GM23338 (cell line): ENCODE measurements at regions not wholly inside any gene's neighbourhood (a gene's known extent, or its start where the extent isn't known, plus 50 kb on each side); places are given as distances from the start of the nearest gene placed in this dataset.

Source experiments
- ATAC-seq: fragments of 200-7000 bp; cut with Tn5 transposase; 3 replicates; pipeline ENCODE4 v1.9.1; 2020
- DNase-seq: peaks from one replicate; pipeline ENCODE4 v3.0.0-alpha.2; 2015; ENCODE audit warnings: low spot score
- H2AFZ ChIP-seq: fragments of 200-600 bp; sonication (generic); 2 replicates; pipeline ENCODE4 v1.8.0; 2016; ENCODE audit warnings: antibody characterized with exemption, mild to moderate bottlenecking, moderate library complexity
- H3F3A ChIP-seq: fragments of 200-600 bp; sonication (generic); replicated peaks from 2 replicates; pipeline ENCODE4 v1.8.0; 2017; ENCODE audit warnings: antibody characterized with exemption, mixed run types, low read depth
- H3K27ac ChIP-seq: fragments of 200-600 bp; sonication (generic); 2 replicates; pipeline ENCODE4 v1.6.1; 2016; ENCODE audit warnings: low read depth
- H3K27me3 ChIP-seq: fragments of 200-600 bp; sonication (generic); 2 replicates; pipeline ENCODE4 v1.8.0; 2016; ENCODE audit warnings: mild to moderate bottlenecking, mixed run types, moderate library complexity; ENCODE audit not compliant: insufficient read depth
- H3K36me3 ChIP-seq: fragments of 200-600 bp; sonication (generic); 2 replicates; pipeline ENCODE4 v1.8.0; 2016; ENCODE audit warnings: mild to moderate bottlenecking; ENCODE audit not compliant: insufficient read depth
- H3K4me1 ChIP-seq: fragments of 200-600 bp; sonication (generic); 2 replicates; pipeline ENCODE4 v1.8.0; 2016; ENCODE audit warnings: mild to moderate bottlenecking, moderate library complexity; ENCODE audit not compliant: insufficient read depth
- H3K4me2 ChIP-seq: fragments of 200-600 bp; sonication (generic); 2 replicates; pipeline ENCODE4 v1.7.1; 2017; ENCODE audit warnings: mixed run types
- H3K4me3 ChIP-seq: fragments of 200-600 bp; sonication (generic); 2 replicates; pipeline ENCODE4 v1.6.1; 2016; ENCODE audit warnings: mixed run types
- H3K79me2 ChIP-seq: fragments of 200-600 bp; sonication (generic); replicated peaks from 2 replicates; pipeline ENCODE4 v1.8.0; 2017; ENCODE audit warnings: mild to moderate bottlenecking; ENCODE audit not compliant: insufficient read depth
- H3K9me2 ChIP-seq: fragments of 200-600 bp; sonication (generic); 2 replicates; pipeline ENCODE4 v1.8.0; 2017; ENCODE audit not compliant: insufficient read depth
- H4K20me1 ChIP-seq: fragments of 200-600 bp; sonication (generic); replicated peaks from 2 replicates; pipeline ENCODE4 v1.8.0; 2017; ENCODE audit warnings: mild to moderate bottlenecking; ENCODE audit not compliant: insufficient read depth
- H3K27ac Mint-ChIP-seq: 2 replicates; pipeline ENCODE4 v1.8.0; 2020; ENCODE audit warnings: inconsistent platforms, mild to moderate bottlenecking, moderate library complexity, mixed read lengths
- H3K27me3 Mint-ChIP-seq: 3 replicates; pipeline ENCODE4 v1.8.0; 2022; ENCODE audit warnings: low read depth, mild to moderate bottlenecking, moderate library complexity, mixed read lengths, inconsistent platforms; ENCODE audit not compliant: insufficient read depth, poor library complexity
- H3K36me3 Mint-ChIP-seq: 3 replicates; pipeline ENCODE4 v1.8.0; 2021; ENCODE audit warnings: low read depth, mild to moderate bottlenecking, inconsistent platforms, moderate library complexity, mixed read lengths
- H3K4me1 Mint-ChIP-seq: 3 replicates; pipeline ENCODE4 v1.8.0; 2020; ENCODE audit warnings: mild to moderate bottlenecking, inconsistent platforms, mixed read lengths
- H3K4me3 Mint-ChIP-seq: 3 replicates; pipeline ENCODE4 v1.8.0; 2021; ENCODE audit warnings: moderate library complexity, mild to moderate bottlenecking, inconsistent platforms, mixed read lengths
- H3K9me3 Mint-ChIP-seq: 3 replicates; pipeline ENCODE4 v1.8.0; 2020; ENCODE audit warnings: moderate library complexity, mild to moderate bottlenecking, inconsistent platforms, mixed read lengths
- CREB1 ChIP-seq: fragments of 250-450 bp; sonication (Bioruptor Pico); IDR thresholded peaks from 2 replicates; pipeline ENCODE4 v1.5.0; 2020; ENCODE audit warnings: low read depth, mild to moderate bottlenecking, moderate library complexity
- CTCF ChIP-seq, 2 experiments: fragments of 200-600 bp in 1 of 2; sonication (generic) in 1 of 2; conservative IDR thresholded peaks; 2 replicates each; pipeline versions ENCODE4 v1.5.1 to v1.6.1; 2016 to 2017; ENCODE audit warnings: antibody characterized with exemption in 2 of 2, low read depth in 2 of 2, mild to moderate bottlenecking in 2 of 2, moderate library complexity in 1 of 2
- ETS1 ChIP-seq: IDR thresholded peaks from 2 replicates; pipeline ENCODE4 v1.6.1; 2016; ENCODE audit warnings: antibody characterized with exemption
- EZH2 ChIP-seq: fragments of 200-600 bp; sonication (generic); IDR thresholded peaks from one replicate; pipeline ENCODE4 v1.8.0; 2017; ENCODE audit warnings: antibody characterized with exemption, mild to moderate bottlenecking, low read depth; ENCODE audit not compliant: unreplicated experiment
- EZH2phosphoT487 ChIP-seq: fragments of 200-600 bp; sonication (generic); IDR thresholded peaks from one replicate; pipeline ENCODE4 v1.8.1; 2018; ENCODE audit warnings: antibody characterized with exemption; ENCODE audit not compliant: unreplicated experiment
- JUNB ChIP-seq: IDR thresholded peaks from one replicate; pipeline ENCODE4 v1.6.1; 2016; ENCODE audit warnings: antibody characterized with exemption; ENCODE audit not compliant: unreplicated experiment
- NANOG ChIP-seq: IDR thresholded peaks from 2 replicates; pipeline ENCODE4 v1.6.1; 2016; ENCODE audit warnings: antibody characterized with exemption, borderline replicate concordance
- REST ChIP-seq: IDR thresholded peaks from one replicate; pipeline ENCODE4 v1.6.1; 2018; ENCODE audit warnings: antibody characterized with exemption; ENCODE audit not compliant: unreplicated experiment
- STAT1 ChIP-seq: IDR thresholded peaks from one replicate; pipeline ENCODE4 v1.6.1; 2016; ENCODE audit warnings: antibody characterized with exemption; ENCODE audit not compliant: unreplicated experiment
- ZNF114 ChIP-seq: fragments of 250-450 bp; sonication (Bioruptor Pico); IDR thresholded peaks from 2 replicates; pipeline ENCODE4 v1.5.0; 2020; ENCODE audit warnings: mild to moderate bottlenecking, moderate library complexity
- ZNF331 ChIP-seq: fragments of 250-450 bp; sonication (Bioruptor Pico); IDR thresholded peaks from 2 replicates; pipeline ENCODE4 v1.5.0; 2020; ENCODE audit warnings: low read depth, mild to moderate bottlenecking, moderate library complexity

GRCh38 chr7:85980740-85981139 is 663.0 kb upstream of the GRM3 start (continued):
- TF ChIP-seq CTCF (conservative IDR thresholded peaks at IDR 0.05; ENCODE audit: low read depth in 2 of 2) (no peak), ZNF114 (no peak), ZNF331 (CRISPR knock-in tag) (no peak), STAT1 (no peak), CREB1 (no peak), REST (no peak), EZH2phosphoT487 (no peak), JUNB (no peak)

- Mint-ChIP-seq H3K4me3 (no peak overlapping the region), H3K27me3 (peaks cover 8% of the 10 kb centered on the region), H3K4me1 (peaks cover 14% of the 10 kb centered on the region; the same call in 2 of the 3 replicates), H3K36me3 (no peaks in the 10 kb centered on the region), H3K27ac (no peak overlapping the region), H3K9me3 (no peaks in the 10 kb centered on the region)
- Histone ChIP-seq H3K27ac (no peak overlapping the region), H3K36me3 (no peaks in the 10 kb centered on the region), H3K79me2 (no peaks in the 10 kb centered on the region), H3K9me2 (0 out of 2 replicates have a peak, but pooled peaks cover 3% of the 10 kb centered on the region), H3K4me1 (peaks cover 15% of the 10 kb centered on the region), H3K27me3 (no peaks in the 10 kb centered on the region), H4K20me1 (no peaks in the 10 kb centered on the region), H2AFZ (no peak overlapping the region), H3F3A (no peaks in the 10 kb centered on the region), H3K4me3 (no peak overlapping the region), H3K4me2 (no peak overlapping the region)
- ATAC-seq (no peak), DNase-seq (no peak)
- no peak for TF ChIP-seq ZNF331 (CRISPR knock-in tag)
- no peak for TF ChIP-seq NANOG
- no peak for TF ChIP-seq REST
- TF ChIP-seq EZH2phosphoT487: no peak
- TF ChIP-seq CTCF (conservative IDR thresholded peaks at IDR 0.05; ENCODE audit: low read depth in 2 of 2): no peak
- no peak for TF ChIP-seq ETS1
- no peak for TF ChIP-seq STAT1
- TF ChIP-seq EZH2: no peak
- no peak for TF ChIP-seq ZNF114
Observed at GRCh38 chr7:85974176-85974575, 669.5 kb upstream of the GRM3 start.
